Brain pericyte (primary cell): ENCODE measurements at regions not wholly inside any gene's neighbourhood (a gene's known extent, or its start where the extent isn't known, plus 50 kb on each side); places are given as distances from the start of the nearest gene placed in this dataset.
"Not testable (repeated sequence)": the region's sequence is repeated elsewhere in the genome, so short reads cannot be mapped to it uniquely, and the experiment has no call there.

Experiments used
- DNase-seq: peaks from one replicate; pipeline ENCODE4 v3.0.0-alpha.2; 2012; ENCODE audit warnings: low read depth, low spot score

GRCh38 chr17:70517816-70518215 lies 348.5 kb downstream of the KCNJ2 start:
- DNase-seq, result no peak

- no peak for DNase-seq
Measured at GRCh38 chr17:70519300-70519699, 350.0 kb downstream of the KCNJ2 start.

- DNase-seq, result no peak
Measured at GRCh38 chr17:70520447-70520846, 351.1 kb downstream of the KCNJ2 start.

- DNase-seq, result no peak
Measured at GRCh38 chr17:70520956-70521355, 351.6 kb downstream of the KCNJ2 start.

GRCh38 chr17:70521821-70522256 lies 352.5 kb downstream of the KCNJ2 start:
- DNase-seq, result no peak

- DNase-seq, result no peak
Measured at GRCh38 chr17:70523426-70523825, 354.1 kb downstream of the KCNJ2 start.

- DNase-seq, result not testable (repeated sequence)
Measured at GRCh38 chr17:70525035-70525434, 355.7 kb downstream of the KCNJ2 start.

- no peak for DNase-seq
Measured at GRCh38 chr17:70525961-70526360, 356.6 kb downstream of the KCNJ2 start.

- DNase-seq, result no peak
Measured at GRCh38 chr17:70527364-70527888, 358.1 kb downstream of the KCNJ2 start.

- DNase-seq, result no peak
Measured at GRCh38 chr17:70533427-70533826, 364.1 kb downstream of the KCNJ2 start.

GRCh38 chr17:70535986-70536385 lies 366.7 kb downstream of the KCNJ2 start:
- DNase-seq, result no peak

- DNase-seq, result no peak
Measured at GRCh38 chr17:70539132-70539924, 370.0 kb downstream of the KCNJ2 start.

- DNase-seq, result no peak
Measured at GRCh38 chr17:70542876-70543275, 373.5 kb downstream of the KCNJ2 start.

GRCh38 chr17:70544317-70544716 lies 375.0 kb downstream of the KCNJ2 start:
- DNase-seq, result no peak

- DNase-seq, result no peak
Measured at GRCh38 chr17:70552230-70552981, 383.1 kb downstream of the KCNJ2 start.

GRCh38 chr17:70552982-70553334 lies 383.6 kb downstream of the KCNJ2 start:
- DNase-seq, result no peak

- DNase-seq, result no peak
Measured at GRCh38 chr17:70555723-70556122, 386.4 kb downstream of the KCNJ2 start.

GRCh38 chr17:70558821-70559220 lies 389.5 kb downstream of the KCNJ2 start:
- DNase-seq, result no peak

- no peak for DNase-seq
Measured at GRCh38 chr17:70560471-70560870, 391.1 kb downstream of the KCNJ2 start.

GRCh38 chr17:70562137-70562536 lies 392.8 kb downstream of the KCNJ2 start:
- no peak for DNase-seq

GRCh38 chr17:70563281-70563820 lies 394.0 kb downstream of the KCNJ2 start:
- no peak for DNase-seq

- DNase-seq, result no peak
Measured at GRCh38 chr17:70564006-70564620, 394.8 kb downstream of the KCNJ2 start.
